IMR-90 (cell line): ENCODE measurements at regions not wholly inside any gene's neighbourhood (a gene's known extent, or its start where the extent isn't known, plus 50 kb on each side); places are given as distances from the start of the nearest gene placed in this dataset.

Experiments used
- ATAC-seq: fragments of 200-7000 bp; cut with Tn5 transposase; 2 replicates; pipeline ENCODE4 v1.9.1; 2020; ENCODE audit warnings: low read depth, mild to moderate bottlenecking, moderate library complexity
- BruUV-seq: library from RNA; stranded (reverse); fragments of 400-500 nt; replicated peaks from 2 replicates; lab custom pipeline; 2021; lab: Mats Ljungman, UMichigan
- CTCF ChIA-PET: fragments of 300-600 bp; formaldehyde crosslinking; extraction: SDS; loops from one replicate; lab custom pipeline; 2021; ENCODE audit warnings: antibody characterized with exemption; lab: Yijun Ruan, JAX
- POLR2A ChIA-PET: fragments of 300-600 bp; sonication (Branson Sonifier 250); formaldehyde crosslinking; loops from one replicate; lab custom pipeline; 2022; ENCODE audit warnings: antibody characterized with exemption; ENCODE audit not compliant: unreplicated experiment; lab: Charles Lee
- DNase-seq: peaks from one replicate; pipeline ENCODE4 v3.0.0; 2013
- H2AFZ ChIP-seq: replicated peaks from 2 replicates; pipeline ENCODE3; 2013; ENCODE audit warnings: low read length, mild to moderate bottlenecking; ENCODE audit not compliant: poor library complexity
- H2AK5ac ChIP-seq: 2 replicates; pipeline ENCODE4 v1.6.1; 2013; ENCODE audit warnings: low read depth, low read length, inconsistent platforms
- H2AK9ac ChIP-seq: replicated peaks from 2 replicates; pipeline ENCODE3; 2013; ENCODE audit warnings: mild to moderate bottlenecking, low read depth, low read length, moderate library complexity; ENCODE audit not compliant: poor library complexity
- H2BK120ac ChIP-seq: 2 replicates; pipeline ENCODE4 v1.6.1; 2013; ENCODE audit warnings: low read depth, low read length, inconsistent platforms
- H2BK15ac ChIP-seq: 3 replicates; pipeline ENCODE4 v1.6.1; 2013; ENCODE audit warnings: low read depth, low read length, inconsistent platforms
- H2BK20ac ChIP-seq: 2 replicates; pipeline ENCODE4 v1.6.1; 2013; ENCODE audit warnings: low read depth, mild to moderate bottlenecking, inconsistent platforms, low read length, moderate library complexity
- H2BK5ac ChIP-seq: 2 replicates; pipeline ENCODE4 v1.6.1; 2013; ENCODE audit warnings: mild to moderate bottlenecking, low read depth, low read length, inconsistent platforms; ENCODE audit not compliant: poor library complexity, severe bottlenecking
- H3K14ac ChIP-seq: replicated peaks from 2 replicates; pipeline ENCODE4 v1.6.1; 2013; ENCODE audit warnings: low read depth, low read length, inconsistent platforms
- H3K18ac ChIP-seq: 2 replicates; pipeline ENCODE4 v1.6.1; 2013; ENCODE audit warnings: low read depth, low read length, control low read depth
- H3K23ac ChIP-seq: 2 replicates; pipeline ENCODE4 v1.6.1; 2013; ENCODE audit warnings: low read depth, low read length, inconsistent platforms
- H3K27ac ChIP-seq: 2 replicates; pipeline ENCODE4 v1.5.1; 2013; ENCODE audit warnings: mild to moderate bottlenecking, control low read depth, low read length; ENCODE audit not compliant: insufficient read depth
- H3K27me3 ChIP-seq: 2 replicates; pipeline ENCODE4 v1.6.1; 2013; ENCODE audit warnings: low read length; ENCODE audit not compliant: control insufficient read depth, insufficient read depth
- H3K36me3 ChIP-seq: 2 replicates; pipeline ENCODE4 v1.6.1; 2013; ENCODE audit warnings: low read length, mixed read lengths; ENCODE audit not compliant: control insufficient read depth, insufficient read depth
- H3K4ac ChIP-seq: 2 replicates; pipeline ENCODE4 v1.6.1; 2013; ENCODE audit warnings: low read depth, low read length, inconsistent platforms
- H3K4me1 ChIP-seq: 2 replicates; pipeline ENCODE4 v1.6.1; 2013; ENCODE audit warnings: low read length, mixed read lengths; ENCODE audit not compliant: control insufficient read depth, insufficient read depth
- H3K4me2 ChIP-seq: 2 replicates; pipeline ENCODE4 v1.6.1; 2013; ENCODE audit warnings: low read depth, mild to moderate bottlenecking, control low read depth, low read length, moderate library complexity
- H3K4me3 ChIP-seq: 2 replicates; pipeline ENCODE4 v1.5.1; 2013; ENCODE audit warnings: low read depth, mild to moderate bottlenecking, control low read depth, low read length, moderate library complexity; ENCODE audit not compliant: insufficient read depth
- H3K56ac ChIP-seq: 2 replicates; pipeline ENCODE4 v1.6.1; 2013; ENCODE audit warnings: low read length, inconsistent platforms; ENCODE audit not compliant: insufficient read depth; ENCODE audit errors: extremely low read depth
- H3K79me1 ChIP-seq, 2 experiments: 2 replicates each; pipeline ENCODE4 v1.6.1; 2013; ENCODE audit warnings: low read length in 2 of 2, inconsistent platforms in 1 of 2, low read depth in 1 of 2
- H3K9ac ChIP-seq: 2 replicates; pipeline ENCODE4 v1.6.1; 2013; ENCODE audit warnings: low read depth, low read length, control low read depth
- H3K9me1 ChIP-seq: 2 replicates; pipeline ENCODE4 v1.6.1; 2013; ENCODE audit warnings: low read length, inconsistent platforms; ENCODE audit not compliant: insufficient read depth
- H3K9me3 ChIP-seq: 2 replicates; pipeline ENCODE4 v1.6.1; 2013; ENCODE audit warnings: low read length; ENCODE audit not compliant: control insufficient read depth, insufficient read depth
- H4K20me1 ChIP-seq: 2 replicates; pipeline ENCODE4 v1.6.1; 2013; ENCODE audit warnings: low read length, inconsistent platforms; ENCODE audit not compliant: insufficient read depth
- H4K5ac ChIP-seq: 2 replicates; pipeline ENCODE4 v1.6.1; 2013; ENCODE audit warnings: mild to moderate bottlenecking, low read depth, low read length, control low read depth
- H4K8ac ChIP-seq, 2 experiments: 2 replicates each; pipeline ENCODE4 v1.6.1; 2013; ENCODE audit warnings: low read depth in 2 of 2, low read length in 2 of 2, control low read depth in 1 of 2, inconsistent platforms in 1 of 2
- H4K91ac ChIP-seq: 2 replicates; pipeline ENCODE4 v1.6.1; 2013; ENCODE audit warnings: low read depth, low read length, inconsistent platforms; ENCODE audit not compliant: insufficient read depth
- BHLHE40 ChIP-seq: fragments of 150-350 bp; IDR thresholded peaks from 2 replicates; pipeline ENCODE4 v1.6.1; 2016; ENCODE audit warnings: mild to moderate bottlenecking, low read depth, low read length
- CEBPB ChIP-seq: IDR thresholded peaks from 2 replicates; pipeline ENCODE4 v1.6.1; 2012; ENCODE audit warnings: low read depth, low read length, improper control_type of control experiment
- CHD1 ChIP-seq: IDR thresholded peaks from 2 replicates; pipeline ENCODE4 v1.6.1; 2012; ENCODE audit warnings: low read depth, low read length, improper control_type of control experiment
- ELK1 ChIP-seq: fragments of 150-350 bp; IDR thresholded peaks from 2 replicates; pipeline ENCODE4 v1.6.1; 2016; ENCODE audit warnings: low read depth, mild to moderate bottlenecking, low read length, moderate library complexity, borderline replicate concordance
- MAFK ChIP-seq: IDR thresholded peaks from 2 replicates; pipeline ENCODE4 v1.6.1; 2012; ENCODE audit warnings: low read depth, low read length, improper control_type of control experiment
- MAZ ChIP-seq: IDR thresholded peaks from 2 replicates; pipeline ENCODE4 v1.6.1; 2012; ENCODE audit warnings: low read depth, mild to moderate bottlenecking, low read length, improper control_type of control experiment, moderate library complexity, borderline replicate concordance
- MXI1 ChIP-seq: IDR thresholded peaks from 2 replicates; pipeline ENCODE4 v1.6.1; 2012; ENCODE audit warnings: low read depth, mild to moderate bottlenecking, low read length, moderate library complexity, borderline replicate concordance
- NFE2L2 ChIP-seq: fragments of 150-350 bp; IDR thresholded peaks from 2 replicates; pipeline ENCODE4 v1.6.1; 2016; ENCODE audit warnings: low read depth, mild to moderate bottlenecking, low read length
- POLR2A ChIP-seq: IDR thresholded peaks from 2 replicates; pipeline ENCODE4 v1.6.1; 2012; ENCODE audit warnings: mild to moderate bottlenecking, low read depth, low read length
- RAD21 ChIP-seq: IDR thresholded peaks from 2 replicates; pipeline ENCODE4 v1.6.1; 2012; ENCODE audit warnings: low read length, improper control_type of control experiment
- RCOR1 ChIP-seq: IDR thresholded peaks from 2 replicates; pipeline ENCODE4 v1.6.1; 2012; ENCODE audit warnings: mild to moderate bottlenecking, low read length, improper control_type of control experiment; ENCODE audit not compliant: insufficient replicate concordance
- RFX5 ChIP-seq: IDR thresholded peaks from 2 replicates; pipeline ENCODE4 v1.8.0; 2012; ENCODE audit warnings: low read depth, mild to moderate bottlenecking, low read length, moderate library complexity
- SMC3 ChIP-seq: fragments of 150-350 bp; IDR thresholded peaks from 2 replicates; pipeline ENCODE4 v1.6.1; 2016; ENCODE audit warnings: low read depth, mild to moderate bottlenecking, antibody characterized with exemption, low read length, moderate library complexity
- USF2 ChIP-seq: fragments of 150-350 bp; IDR thresholded peaks from 2 replicates; pipeline ENCODE4 v1.6.1; 2017; ENCODE audit warnings: mild to moderate bottlenecking, antibody characterized with exemption, low read length, low read depth
- WGBS, 2 experiments: methylation state at CpG; one replicate each; pipeline versions ENCODE4 v1.1.5 to v1.1.7; 2013; ENCODE audit warnings: missing lambda C conversion rate in 2 of 2; ENCODE audit not compliant: insufficient read length in 1 of 2; ENCODE audit errors: extremely low coverage in 2 of 2; 5-methylcytosine and 5-hydroxymethylcytosine counted together
- dilution Hi-C: fragments of 300-500 bp; cut with HindIII; formaldehyde crosslinking; loops from one replicate; pipeline ENCODE4 v1.14.3; 2018; ENCODE audit warnings: low sequenced_read_pairs; ENCODE audit not compliant: unreplicated experiment
- in situ Hi-C: fragments of 300-500 bp; cut with MboI; formaldehyde crosslinking; loops from 3 replicates; pipeline ENCODE4 v1.14.3; 2019; ENCODE audit warnings: low sequenced_read_pairs, inconsistent platforms, mixed read lengths
- intact Hi-C: fragments of 100-400 bp; cut with micrococcal nuclease; formaldehyde crosslinking; loops from 2 replicates; pipeline ENCODE4 v1.10.0; 2022

DNA sequence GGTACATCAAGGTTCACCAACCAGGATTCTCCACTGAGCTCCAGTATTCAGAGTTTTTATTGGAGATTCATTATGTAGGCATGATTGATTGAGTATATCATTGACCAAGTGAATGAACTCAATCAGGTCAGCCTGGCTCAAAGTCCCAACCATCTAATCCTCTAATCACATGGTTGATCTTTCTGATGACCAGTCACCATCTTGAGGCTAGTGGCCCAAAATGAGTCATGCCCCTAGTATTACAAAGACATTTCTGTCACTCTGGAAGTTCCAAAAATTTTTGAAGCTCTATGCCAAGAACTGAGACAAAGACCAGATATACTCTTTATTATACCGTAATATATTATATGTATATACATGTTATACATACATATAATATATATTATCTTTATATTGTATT, 75.9 kb upstream of the ATF7IP start:
- dilution Hi-C loops, result no loop called here
- H3K9ac ChIP-seq, result no peak overlapping the region
- intact Hi-C loops, result no loop called here
- ATAC-seq (no peak), DNase-seq (no peak)
- no peak overlapping the region for H2AK9ac ChIP-seq
- H4K8ac ChIP-seq, result no peak overlapping the region
- no peak overlapping the region for H2BK15ac ChIP-seq
- H3K27ac ChIP-seq, result no peak overlapping the region
- H2BK20ac ChIP-seq, result no peak overlapping the region
- WGBS, 2 experiments, result no CpG with 5 or more reads among the region's 1 CpG
- no peaks in the 10 kb centered on the region for H4K20me1 ChIP-seq
- no peak overlapping the region for H4K91ac ChIP-seq
- no TSS peak for BruUV-seq
- CTCF ChIA-PET, result no interaction called here
- no peak overlapping the region for H3K56ac ChIP-seq
- H3K14ac ChIP-seq, result no peak overlapping the region
- no peak overlapping the region for H3K4me2 ChIP-seq
- H3K4ac ChIP-seq, result no peak overlapping the region
- H3K4me3 ChIP-seq, result no peak overlapping the region
- POLR2A ChIA-PET, result no interaction called here
- H2BK120ac ChIP-seq, result no peak overlapping the region
- no peaks in the 10 kb centered on the region for H3K79me1 ChIP-seq
- no peak overlapping the region for H2AFZ ChIP-seq
- H3K36me3 ChIP-seq, result no peaks in the 10 kb centered on the region
- H4K5ac ChIP-seq, result no peak overlapping the region
- no peak overlapping the region for H3K23ac ChIP-seq
- no peaks in the 10 kb centered on the region for H3K9me3 ChIP-seq
- no peak overlapping the region for H2AK5ac ChIP-seq
- in situ Hi-C loops, result no loop called here
- H3K4me1 ChIP-seq, result no peaks in the 10 kb centered on the region
- H2BK5ac ChIP-seq, result no peak overlapping the region
- H3K18ac ChIP-seq, result no peak overlapping the region
- no peaks in the 10 kb centered on the region for H3K27me3 ChIP-seq
- H3K9me1 ChIP-seq, result no peaks in the 10 kb centered on the region
- TF ChIP-seq SMC3, result no peak
- no peak for TF ChIP-seq BHLHE40
- no peak for TF ChIP-seq CHD1
- TF ChIP-seq RAD21, result no peak
- TF ChIP-seq RFX5, result no peak
- TF ChIP-seq CEBPB, result no peak
- TF ChIP-seq MXI1, result no peak
- TF ChIP-seq USF2, result no peak
- no peak for TF ChIP-seq NFE2L2
- TF ChIP-seq MAFK, result no peak
- TF ChIP-seq RCOR1, result no peak
- TF ChIP-seq ELK1, result no peak
- TF ChIP-seq MAZ, result no peak
- TF ChIP-seq POLR2A, result no peak
